Nephron progenitor cell (in vitro differentiated cells): ENCODE measurements at regions not wholly inside any gene's neighbourhood (a gene's known extent, or its start where the extent isn't known, plus 50 kb on each side); places are given as distances from the start of the nearest gene placed in this dataset.

ENCODE experiments used
- DNase-seq: peaks from one replicate; pipeline ENCODE4 v3.0.0; 2021
- H3K27ac Mint-ChIP-seq: 2 replicates; pipeline ENCODE4 v1.8.0; 2021; ENCODE audit warnings: mild to moderate bottlenecking, moderate library complexity, mixed read lengths
- H3K27me3 Mint-ChIP-seq: 2 replicates; pipeline ENCODE4 v1.8.0; 2021; ENCODE audit warnings: mild to moderate bottlenecking, low read depth, mixed read lengths; ENCODE audit not compliant: poor library complexity
- H3K36me3 Mint-ChIP-seq: 2 replicates; pipeline ENCODE4 v1.8.0; 2021; ENCODE audit warnings: low read depth, mixed read lengths
- H3K4me1 Mint-ChIP-seq: 2 replicates; pipeline ENCODE4 v1.8.0; 2021; ENCODE audit warnings: mixed read lengths
- H3K4me3 Mint-ChIP-seq: 2 replicates; pipeline ENCODE4 v1.8.0; 2021; ENCODE audit warnings: mild to moderate bottlenecking, moderate library complexity, mixed read lengths
- H3K9me3 Mint-ChIP-seq: 2 replicates; pipeline ENCODE4 v1.8.0; 2021; ENCODE audit warnings: mild to moderate bottlenecking, moderate library complexity, mixed read lengths
- CTCF ChIP-seq: fragments of 200-600 bp; sonication (generic); IDR thresholded peaks from 2 replicates; pipeline ENCODE4 v1.5.0; 2021; ENCODE audit warnings: antibody characterized with exemption

DNA sequence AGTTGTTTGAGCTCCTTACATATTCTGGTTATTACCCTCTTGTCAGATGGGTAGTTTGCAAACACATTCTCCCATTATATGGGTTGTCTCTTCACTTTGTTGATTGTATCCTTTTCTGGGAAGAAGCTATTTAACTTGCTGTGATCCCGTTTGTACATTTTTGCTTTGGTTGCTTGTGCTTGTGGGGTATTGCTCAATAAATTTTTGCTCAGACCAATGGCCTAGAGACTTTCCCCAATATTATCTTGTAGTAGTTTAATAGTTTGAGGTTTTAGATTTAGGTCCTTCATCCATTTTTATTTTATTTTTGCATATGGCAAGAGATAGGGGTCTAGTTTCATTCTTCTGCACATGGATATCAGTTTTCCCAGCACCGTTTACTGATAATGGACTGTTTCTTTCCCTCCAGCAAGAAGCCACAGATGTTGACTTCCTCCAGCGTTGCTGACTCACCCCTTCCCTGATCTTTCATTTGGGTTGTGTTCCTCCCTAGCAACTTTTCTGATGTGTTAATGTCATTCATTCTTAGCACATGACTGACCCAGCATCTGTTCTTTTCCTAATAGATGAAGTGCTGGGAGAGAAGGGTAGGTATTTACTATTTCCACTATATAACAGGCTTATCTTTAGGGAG lies 166.7 kb upstream of the SGO1 start:
- H3K36me3 Mint-ChIP-seq: no peaks in the 10 kb centered on the region
- no peaks in the 10 kb centered on the region for H3K4me1 Mint-ChIP-seq
- no peak overlapping the region for H3K4me3 Mint-ChIP-seq
- no peaks in the 10 kb centered on the region for H3K27me3 Mint-ChIP-seq
- no peak for DNase-seq
- H3K9me3 Mint-ChIP-seq: peaks cover 7% of the 10 kb centered on the region
- no peak for TF ChIP-seq CTCF
- H3K27ac Mint-ChIP-seq: no peak overlapping the region

DNA sequence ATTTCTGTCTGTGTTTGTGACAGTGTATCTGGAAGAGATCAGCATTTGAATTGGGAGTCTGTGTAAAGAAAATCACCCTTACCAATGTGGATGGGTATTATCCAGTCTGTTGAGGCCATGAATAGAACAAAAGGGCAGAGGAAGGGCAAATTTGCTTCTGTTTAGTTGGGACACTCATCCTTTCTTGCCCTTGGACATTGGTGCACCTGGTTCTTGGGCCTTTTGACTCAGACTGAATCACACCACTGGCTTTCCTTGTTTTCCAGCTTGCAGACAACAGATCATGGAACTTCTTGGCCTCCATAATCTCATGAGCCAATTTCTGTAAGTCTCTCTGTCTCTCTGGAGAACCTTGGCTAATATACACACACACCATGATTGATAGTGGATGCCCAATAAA lies 164.4 kb upstream of the SGO1 start:
- Mint-ChIP-seq H3K9me3 (no peaks in the 10 kb centered on the region), H3K4me3 (no peak overlapping the region), H3K4me1 (no peaks in the 10 kb centered on the region), H3K27ac (no peak overlapping the region), H3K27me3 (no peaks in the 10 kb centered on the region), H3K36me3 (no peaks in the 10 kb centered on the region)
- DNase-seq: no peak
- no peak for TF ChIP-seq CTCF

DNA sequence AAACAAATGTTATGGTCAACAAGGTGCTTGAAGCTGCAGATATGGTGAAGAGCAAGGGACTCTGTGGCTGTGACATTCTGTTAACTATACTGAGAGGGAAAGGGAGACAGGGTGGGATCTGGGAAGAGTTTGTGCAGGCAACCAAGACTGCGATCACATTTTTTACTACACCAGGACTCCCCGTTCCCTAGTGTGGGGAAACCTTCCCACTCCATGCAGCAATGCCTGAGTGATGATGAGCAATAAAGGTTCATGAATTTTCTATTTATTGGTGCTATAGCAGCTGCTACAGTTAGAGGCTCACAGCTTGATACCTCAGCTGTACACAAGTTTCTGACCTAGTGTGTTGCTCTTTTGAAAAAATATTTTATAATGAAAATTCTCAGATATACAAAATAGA lies 160.9 kb upstream of the SGO1 start:
- no peaks in the 10 kb centered on the region for H3K9me3 Mint-ChIP-seq
- DNase-seq: no peak
- no peak overlapping the region for H3K27ac Mint-ChIP-seq
- no peaks in the 10 kb centered on the region for H3K27me3 Mint-ChIP-seq
- H3K4me3 Mint-ChIP-seq: no peak overlapping the region
- no peaks in the 10 kb centered on the region for H3K36me3 Mint-ChIP-seq
- no peaks in the 10 kb centered on the region for H3K4me1 Mint-ChIP-seq
- no peak for TF ChIP-seq CTCF

GRCh38 chr3:20346369-20346768 lies 160.4 kb upstream of the SGO1 start:
- H3K27ac Mint-ChIP-seq: no peak overlapping the region
- H3K36me3 Mint-ChIP-seq: no peaks in the 10 kb centered on the region

GRCh38 chr3:20344400-20344959 lies 158.5 kb upstream of the SGO1 start:
- no peak for DNase-seq
- Mint-ChIP-seq H3K9me3 (no peaks in the 10 kb centered on the region), H3K27ac (no peak overlapping the region), H3K27me3 (no peaks in the 10 kb centered on the region), H3K4me3 (no peak overlapping the region), H3K36me3 (no peaks in the 10 kb centered on the region), H3K4me1 (no peaks in the 10 kb centered on the region)
- no peak for TF ChIP-seq CTCF

More at GRCh38 chr3:20346369-20346768, 160.4 kb upstream of the SGO1 start:
- Mint-ChIP-seq H3K9me3 (no peaks in the 10 kb centered on the region), H3K4me3 (no peak overlapping the region), H3K27me3 (no peaks in the 10 kb centered on the region), H3K4me1 (no peaks in the 10 kb centered on the region)
- TF ChIP-seq CTCF: no peak
- no peak for DNase-seq

DNA sequence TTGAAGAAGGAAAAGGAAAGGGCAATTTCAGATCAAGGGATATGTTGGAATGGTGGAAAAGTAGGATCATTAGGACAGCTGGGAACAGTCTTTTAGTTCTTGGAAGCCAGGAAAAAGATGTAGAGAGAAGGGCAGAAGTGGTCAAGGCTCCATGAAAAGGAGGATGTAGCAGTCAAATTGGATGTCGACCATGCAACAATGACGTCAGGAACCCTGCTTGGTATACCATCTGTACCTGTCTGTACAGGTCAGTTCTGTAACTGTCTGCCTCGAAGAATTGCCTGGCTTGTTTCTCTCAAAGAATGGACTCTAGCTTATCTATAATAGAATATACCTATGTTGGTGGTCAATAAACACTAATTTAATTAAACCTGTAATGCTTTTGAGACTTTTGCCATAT lies 157.8 kb upstream of the SGO1 start:
- TF ChIP-seq CTCF: no peak
- H3K27ac Mint-ChIP-seq: no peak overlapping the region
- H3K4me1 Mint-ChIP-seq: no peaks in the 10 kb centered on the region
- no peaks in the 10 kb centered on the region for H3K9me3 Mint-ChIP-seq
- no peak for DNase-seq
- no peaks in the 10 kb centered on the region for H3K27me3 Mint-ChIP-seq
- no peak overlapping the region for H3K4me3 Mint-ChIP-seq
- no peaks in the 10 kb centered on the region for H3K36me3 Mint-ChIP-seq
